G401.6 (cell line): ENCODE measurements at regions not wholly inside any gene's neighbourhood (a gene's known extent, or its start where the extent isn't known, plus 50 kb on each side); places are given as distances from the start of the nearest gene placed in this dataset.

Source experiments
- FAIRE-seq: peaks from 2 replicates; lab custom pipeline; 2012; peaks lifted over from hg19 to GRCh38; lab: Jason Lieb, UNC

DNA sequence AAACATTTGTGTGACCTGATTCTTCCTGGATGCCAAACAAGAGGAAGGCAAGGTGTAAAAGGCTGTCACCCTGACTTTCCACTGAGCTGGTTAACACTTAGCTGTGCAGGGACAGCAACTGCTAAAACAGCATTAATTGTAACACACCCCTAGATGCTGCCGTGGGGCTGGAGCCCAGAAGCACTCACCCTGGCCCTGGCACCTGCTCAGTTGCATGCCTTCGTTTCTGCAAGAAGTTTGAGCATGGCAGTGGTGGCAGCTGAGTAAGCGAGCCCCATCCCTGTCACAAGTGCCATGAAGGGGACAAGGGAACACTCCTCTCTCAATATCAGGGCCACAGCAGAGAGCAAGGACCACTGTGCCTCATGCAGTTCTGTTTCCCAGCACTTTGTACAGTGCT, 330.2 kb downstream of the TMEM114 start:
- FAIRE-seq = no peak

- no peak for FAIRE-seq
Measured at GRCh38 chr16:8258523-8258922, 331.8 kb downstream of the TMEM114 start.

DNA sequence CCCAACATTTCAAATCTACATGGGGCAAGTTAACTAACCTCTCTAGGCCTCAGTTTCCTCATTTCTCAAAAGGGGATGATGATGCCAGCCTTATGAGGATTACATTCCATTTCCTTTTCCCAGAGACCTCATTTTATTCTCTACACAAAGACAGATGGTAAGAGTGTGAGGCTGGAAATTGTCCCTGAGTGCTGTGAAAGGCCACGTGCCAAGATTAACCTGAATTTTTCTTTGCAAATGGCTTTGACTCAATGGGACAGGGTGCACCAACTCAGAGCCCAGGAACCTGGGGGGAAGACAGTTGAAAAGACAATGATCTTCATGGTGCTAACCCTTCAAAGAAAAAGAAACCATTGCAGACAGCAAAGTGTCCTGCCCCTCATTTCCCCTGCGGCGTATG, 332.8 kb downstream of the TMEM114 start:
- no peak for FAIRE-seq

- FAIRE-seq = no peak
Measured at GRCh38 chr16:8254405-8254804, 335.9 kb downstream of the TMEM114 start.

DNA sequence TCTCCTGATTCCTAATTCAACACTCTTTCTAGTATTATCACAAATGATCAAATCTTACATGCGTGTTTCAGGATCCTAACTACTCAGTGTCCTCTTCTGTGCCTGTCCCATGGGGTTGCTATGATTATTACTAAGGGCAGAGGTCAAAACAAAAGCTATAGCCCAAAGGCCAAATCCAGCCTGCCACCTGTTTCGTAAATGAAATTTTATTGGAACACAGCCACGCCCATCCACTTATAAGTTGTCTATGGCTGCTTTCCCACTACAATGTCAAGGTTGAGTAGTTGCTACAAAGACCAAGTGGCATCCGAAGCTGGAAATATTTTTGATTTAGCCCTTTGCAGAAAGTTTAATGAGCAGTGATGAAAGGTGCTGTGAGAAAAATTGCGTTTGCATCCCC, 336.6 kb downstream of the TMEM114 start:
- no peak for FAIRE-seq

DNA sequence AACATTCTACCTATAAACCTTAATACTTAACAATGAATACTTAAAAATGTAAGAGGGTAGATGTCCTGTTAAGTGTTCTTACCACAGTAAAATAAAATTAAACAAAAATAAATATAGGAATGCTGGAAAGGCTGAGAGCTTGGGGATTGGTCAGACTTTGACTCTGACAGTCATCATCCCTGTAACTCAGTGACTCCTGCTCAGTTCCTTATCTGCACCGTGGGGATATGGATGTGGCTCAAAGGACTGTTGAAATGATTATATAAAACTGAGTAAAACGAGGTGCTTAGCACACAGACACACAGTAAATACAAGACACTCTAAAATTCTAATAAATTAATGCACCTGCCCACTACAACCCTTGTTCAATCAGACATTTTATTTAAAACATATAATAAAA, 338.6 kb downstream of the TMEM114 start:
- FAIRE-seq = no peak

DNA sequence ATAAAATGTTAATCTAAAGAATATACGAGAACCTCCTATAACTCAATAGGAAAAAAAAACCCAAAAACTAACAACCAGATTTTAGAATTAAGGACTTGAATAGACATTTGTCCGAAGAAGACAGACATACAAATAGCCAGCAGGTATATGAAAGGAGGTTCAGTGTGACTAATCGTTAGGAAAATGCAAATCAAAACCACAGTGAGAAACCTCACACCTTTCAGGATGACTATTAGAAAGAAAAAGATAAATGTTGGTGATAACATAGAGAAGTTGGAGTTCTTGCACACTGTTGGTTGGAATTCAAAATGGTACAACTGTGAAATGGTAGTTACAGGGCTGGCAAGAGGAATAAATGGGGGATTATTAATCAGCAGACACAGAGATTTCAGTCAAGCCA, 339.0 kb downstream of the TMEM114 start:
- FAIRE-seq = no peak

DNA sequence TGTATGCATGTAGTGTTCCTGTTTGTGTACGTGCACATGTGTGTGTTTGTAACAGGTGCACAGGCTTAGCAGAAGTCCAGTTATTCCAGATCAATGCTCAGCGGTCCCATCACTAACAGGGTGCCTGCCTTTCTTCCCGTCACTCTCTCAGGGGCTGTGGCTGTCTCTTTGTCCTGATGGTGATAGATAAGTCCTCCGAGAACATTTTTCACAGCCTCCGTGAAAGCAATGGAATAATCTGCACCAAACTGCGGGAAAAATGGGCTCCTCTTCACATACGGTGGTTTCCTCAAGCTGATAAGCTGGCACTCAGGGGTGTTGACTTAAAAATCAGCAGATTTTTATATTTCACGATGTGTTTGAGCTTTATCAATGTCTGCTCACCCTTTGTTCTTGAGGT, 342.3 kb downstream of the TMEM114 start:
- no peak for FAIRE-seq

GRCh38 chr16:8243981-8244380, 346.3 kb downstream of the TMEM114 start:
- FAIRE-seq = no peak

DNA sequence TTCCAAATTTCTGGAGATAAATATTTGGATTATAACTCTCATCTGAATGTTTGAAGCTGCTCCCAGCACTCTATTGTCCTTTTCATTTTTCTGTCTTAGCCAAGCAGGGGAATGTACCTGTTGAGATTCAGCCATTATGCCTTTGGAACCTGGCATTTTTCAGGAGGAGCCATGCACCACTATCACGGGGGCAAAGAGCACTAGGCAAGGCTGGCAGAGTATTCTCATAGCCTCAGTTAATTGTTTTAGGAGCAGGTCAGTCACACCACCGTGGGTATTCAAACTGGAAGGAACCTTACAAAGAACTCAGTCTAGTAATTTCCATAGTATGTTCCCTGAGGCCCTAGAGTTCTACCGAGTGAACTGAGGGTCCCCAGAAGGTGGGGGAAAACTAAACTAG, 348.9 kb downstream of the TMEM114 start:
- no peak for FAIRE-seq

DNA sequence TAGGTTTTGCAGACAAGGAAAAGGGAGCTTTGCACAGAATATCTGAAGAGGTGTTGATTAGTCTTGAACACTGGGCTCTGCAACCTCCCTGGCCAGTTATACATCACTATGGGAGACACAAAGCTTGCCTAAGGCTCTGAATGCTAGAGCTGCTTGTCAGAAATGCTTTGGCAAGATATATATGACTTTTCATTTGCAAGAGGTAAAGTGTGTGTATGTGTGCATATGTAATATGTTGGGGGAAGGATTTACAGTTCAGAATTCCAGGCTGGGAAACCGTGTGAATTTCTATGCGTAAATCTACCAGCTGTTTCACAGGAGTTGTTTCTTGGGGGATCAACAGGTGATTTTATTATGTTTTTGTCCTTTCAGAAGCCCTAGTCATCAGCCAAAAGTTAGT, 350.9 kb downstream of the TMEM114 start:
- no peak for FAIRE-seq

DNA sequence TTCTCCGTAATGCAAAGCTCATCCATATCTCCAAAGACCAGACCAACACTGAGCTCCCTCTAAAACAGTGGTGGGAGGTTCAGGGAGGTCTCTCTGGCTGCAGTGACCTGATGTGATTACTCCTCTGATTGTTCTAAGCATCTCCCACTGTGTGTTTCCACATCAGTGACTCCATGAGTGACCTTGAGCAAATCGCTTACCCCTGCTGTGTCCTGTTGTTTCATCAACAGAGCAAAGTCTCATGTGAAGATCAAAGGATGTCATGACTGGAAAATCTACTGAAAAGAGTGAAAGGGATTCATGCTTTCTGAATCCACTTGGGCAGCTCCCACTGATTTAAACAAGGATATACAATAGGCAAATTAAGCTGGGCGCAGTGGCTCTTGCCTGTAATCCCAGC, 352.9 kb downstream of the TMEM114 start:
- no peak for FAIRE-seq

DNA sequence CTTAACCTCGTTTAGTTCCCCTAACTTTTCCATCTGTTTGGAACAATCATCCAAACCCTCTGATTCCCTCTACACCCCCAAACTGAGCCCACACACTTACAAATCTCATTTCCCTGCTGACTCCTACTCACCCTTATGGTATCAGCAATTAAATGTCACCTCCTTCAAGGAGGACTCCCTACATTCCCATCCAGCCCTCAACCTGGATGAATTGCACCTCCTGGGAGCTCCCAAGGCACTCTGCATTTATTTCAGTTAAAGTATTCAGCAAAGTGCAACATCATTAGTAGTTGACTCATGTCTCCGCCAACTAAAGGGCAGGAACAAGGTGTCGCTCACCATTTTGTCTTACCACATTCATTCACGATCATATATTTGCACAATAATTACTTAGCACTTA, 353.5 kb downstream of the TMEM114 start:
- no peak for FAIRE-seq

- FAIRE-seq = no peak
Measured at GRCh38 chr16:8230497-8230896, 359.8 kb downstream of the TMEM114 start.

- no peak for FAIRE-seq
Measured at GRCh38 chr16:8229011-8229520, 361.2 kb downstream of the TMEM114 start.

- FAIRE-seq = no peak
Measured at GRCh38 chr16:8217201-8217600, 373.1 kb downstream of the TMEM114 start.

DNA sequence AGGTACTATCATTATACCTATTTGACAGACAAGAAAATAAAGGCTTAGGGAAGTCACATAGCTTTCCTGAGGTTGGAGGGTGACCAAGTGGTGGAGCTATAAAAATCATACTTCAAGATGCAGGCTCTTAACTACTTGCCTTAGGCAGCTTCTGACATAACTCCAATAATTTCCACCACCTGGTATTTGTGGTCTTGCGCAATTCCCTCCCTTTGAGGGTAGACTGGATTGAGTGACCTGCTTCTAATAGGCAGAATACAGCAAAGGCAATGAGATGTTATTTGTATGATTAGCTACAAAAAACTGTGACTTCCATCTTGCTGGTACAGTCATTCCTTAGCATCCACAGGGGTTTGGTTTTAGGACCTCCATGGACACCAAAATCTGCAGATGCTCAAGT, 385.5 kb downstream of the TMEM114 start:
- FAIRE-seq = no peak

- FAIRE-seq = no peak
Measured at GRCh38 chr16:8204096-8204495, 386.2 kb downstream of the TMEM114 start.

DNA sequence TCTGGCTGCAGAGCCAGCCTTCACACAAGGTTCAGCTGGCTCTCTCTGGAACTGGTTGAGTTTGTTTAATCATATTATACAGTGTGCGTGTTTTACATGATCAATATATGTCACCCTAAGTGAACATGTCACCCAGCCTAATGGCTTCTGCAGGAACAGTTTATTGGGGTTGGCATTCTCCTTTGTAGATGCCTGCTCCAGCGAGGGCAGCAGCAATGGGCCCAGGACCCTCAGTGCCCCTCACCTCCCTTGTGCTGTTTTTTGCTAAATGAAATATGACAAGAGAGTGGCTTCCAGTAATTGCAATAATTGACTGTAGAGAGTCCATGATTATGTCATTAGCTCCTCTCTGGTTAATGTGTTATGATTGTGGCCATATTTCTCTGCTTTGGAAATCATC, 387.2 kb downstream of the TMEM114 start:
- FAIRE-seq = no peak

DNA sequence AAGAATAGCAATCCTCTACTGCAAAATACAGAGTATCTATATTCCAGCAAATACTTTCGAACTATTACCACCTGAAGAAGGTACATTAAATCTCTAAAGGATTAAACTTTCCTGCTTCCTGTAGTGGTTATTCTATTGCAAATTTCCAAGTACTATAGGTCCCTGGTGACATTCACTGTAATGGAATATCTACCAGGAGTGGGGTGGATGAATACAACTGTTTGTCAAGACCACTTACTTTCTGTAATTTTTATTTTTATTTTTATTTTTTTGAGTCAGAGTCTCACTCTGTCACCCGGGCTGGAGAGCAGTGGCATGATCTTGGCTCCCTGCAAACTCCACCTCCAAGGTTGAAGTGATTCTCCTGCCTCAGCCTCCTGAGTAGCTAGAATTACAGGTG, 389.5 kb downstream of the TMEM114 start:
- FAIRE-seq = no peak

DNA sequence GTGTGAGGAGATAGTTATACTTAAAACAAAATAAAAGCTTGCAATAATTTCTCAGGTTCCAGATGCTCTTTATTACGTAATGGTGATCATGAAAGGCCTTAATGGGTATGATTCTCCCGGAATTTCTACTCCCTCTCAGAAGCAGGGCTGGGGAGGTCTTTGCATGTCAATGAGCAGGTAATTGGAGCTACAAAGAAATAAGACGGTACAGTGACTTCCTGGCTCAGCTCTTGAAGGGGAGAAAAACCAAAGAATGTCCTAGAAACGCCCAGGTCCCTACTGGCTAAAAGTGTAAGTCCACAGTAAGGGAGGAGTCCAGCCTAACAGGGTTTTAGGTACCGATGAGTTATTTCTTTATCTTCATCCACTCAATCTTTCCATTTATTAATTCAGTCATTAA, 390.9 kb downstream of the TMEM114 start:
- no peak for FAIRE-seq

GRCh38 chr16:8194794-8195193, 395.5 kb downstream of the TMEM114 start:
- FAIRE-seq = no peak

- no peak for FAIRE-seq
Measured at GRCh38 chr16:8188841-8189240, 401.5 kb downstream of the TMEM114 start.

GRCh38 chr16:8187782-8188372, 402.4 kb downstream of the TMEM114 start:
- no peak for FAIRE-seq

DNA sequence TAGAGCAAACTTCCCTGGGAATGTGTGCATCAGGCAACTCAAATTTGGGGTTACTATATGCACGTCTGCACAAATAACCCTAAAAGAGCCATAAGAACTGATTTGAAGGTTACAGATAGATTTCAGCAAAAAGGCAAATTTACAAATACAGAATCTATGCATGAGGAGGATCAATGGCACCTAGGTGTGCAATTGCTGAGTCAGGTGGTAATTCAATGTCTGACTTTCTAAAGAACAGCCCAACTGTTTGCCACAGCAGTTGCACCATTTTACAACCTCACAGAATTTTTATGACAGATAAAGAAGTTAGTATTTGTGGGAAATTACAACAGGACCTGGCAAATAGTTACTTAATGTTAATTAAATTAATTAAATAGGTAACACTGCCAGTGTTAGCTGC, 405.5 kb downstream of the TMEM114 start:
- no peak for FAIRE-seq
